ENCODE measurements at regions not wholly inside any gene's neighbourhood (a gene's known extent, or its start where the extent isn't known, plus 50 kb on each side); places are given as distances from the start of the nearest gene placed in this dataset.

DNA sequence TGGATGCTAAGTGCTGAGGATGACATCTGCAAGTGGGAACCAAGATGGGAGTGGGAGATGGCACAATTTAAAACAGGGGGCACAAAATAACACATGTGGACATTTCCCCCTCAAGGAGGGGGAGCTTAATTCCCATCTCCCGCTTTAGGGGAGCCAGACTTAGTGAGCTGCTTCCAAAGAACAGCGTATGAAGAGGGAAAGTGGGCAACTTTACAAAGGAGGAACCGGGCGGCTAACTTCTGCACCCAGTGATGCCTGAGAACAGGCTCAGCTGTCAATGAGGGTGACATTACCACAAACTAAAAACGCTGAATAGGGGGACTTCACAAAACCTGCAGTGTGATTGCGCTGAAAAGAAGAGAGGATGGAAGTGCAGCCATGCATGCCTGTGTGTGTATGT, 95.5 kb upstream of the NXT1 start:
- 58% methylated on average over 6 of the region's 6 CpGs for whole genome bisulfite sequencing (ENCODE audit: insufficient coverage, low coverage, low lambda C conversion rate, missing lambda C conversion rate)
- intact Hi-C loops (cut with DNase I), result loop anchor here in 1 of 2 donors (10.0 kb wide), 1 partner anchor 60 kb away; no protein-coding TSS in a partner anchor

DNA sequence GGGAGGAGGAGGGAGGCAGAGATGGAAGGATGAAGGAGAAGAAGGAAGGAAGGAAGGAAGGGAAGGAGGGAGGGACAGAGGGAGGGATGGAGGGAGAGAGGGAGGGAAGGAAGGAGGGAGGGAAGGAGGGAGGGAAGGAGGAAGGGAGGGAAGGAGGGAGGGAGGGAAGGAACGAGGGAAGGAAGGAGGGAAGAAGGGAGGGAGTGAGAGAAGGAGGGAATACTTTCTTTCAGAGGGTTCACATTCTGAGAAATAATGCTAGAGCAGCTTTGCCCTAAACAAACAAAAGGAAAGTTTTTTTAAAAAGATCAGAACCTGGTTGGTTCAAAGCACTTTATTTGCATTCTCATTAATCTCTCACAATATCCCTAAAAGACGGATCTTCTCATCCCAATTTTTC, 96.1 kb upstream of the NXT1 start:
- TF ChIP-seq, protein P1, sequence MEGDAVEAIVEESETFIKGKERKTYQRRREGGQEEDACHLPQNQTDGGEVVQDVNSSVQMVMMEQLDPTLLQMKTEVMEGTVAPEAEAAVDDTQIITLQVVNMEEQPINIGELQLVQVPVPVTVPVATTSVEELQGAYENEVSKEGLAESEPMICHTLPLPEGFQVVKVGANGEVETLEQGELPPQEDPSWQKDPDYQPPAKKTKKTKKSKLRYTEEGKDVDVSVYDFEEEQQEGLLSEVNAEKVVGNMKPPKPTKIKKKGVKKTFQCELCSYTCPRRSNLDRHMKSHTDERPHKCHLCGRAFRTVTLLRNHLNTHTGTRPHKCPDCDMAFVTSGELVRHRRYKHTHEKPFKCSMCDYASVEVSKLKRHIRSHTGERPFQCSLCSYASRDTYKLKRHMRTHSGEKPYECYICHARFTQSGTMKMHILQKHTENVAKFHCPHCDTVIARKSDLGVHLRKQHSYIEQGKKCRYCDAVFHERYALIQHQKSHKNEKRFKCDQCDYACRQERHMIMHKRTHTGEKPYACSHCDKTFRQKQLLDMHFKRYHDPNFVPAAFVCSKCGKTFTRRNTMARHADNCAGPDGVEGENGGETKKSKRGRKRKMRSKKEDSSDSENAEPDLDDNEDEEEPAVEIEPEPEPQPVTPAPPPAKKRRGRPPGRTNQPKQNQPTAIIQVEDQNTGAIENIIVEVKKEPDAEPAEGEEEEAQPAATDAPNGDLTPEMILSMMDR (IDR thresholded peaks at IDR 0.05), result no peak
- no peak for TF ChIP-seq POLR2A (IDR thresholded peaks at IDR 0.05)
- no peaks in the 10 kb centered on the region for H3K9me3 ChIP-seq
- H3K27ac ChIP-seq, result no peak overlapping the region
- intact Hi-C loops (cut with DNase I), result loop anchor here in 1 of 2 donors (10.0 kb wide), 1 partner anchor 60 kb away; no protein-coding TSS in a partner anchor
- H3K36me3 ChIP-seq, result no peaks in the 10 kb centered on the region
- DNase-seq (no peak), ATAC-seq (no peak)
- no peaks in the 10 kb centered on the region for H3K4me1 ChIP-seq
- H3K27me3 ChIP-seq, result no peaks in the 10 kb centered on the region
- no peak overlapping the region for H3K4me3 ChIP-seq
- 28% methylated on average over 2 of the region's 2 CpGs for WGBS (ENCODE audit: insufficient coverage, low coverage, low lambda C conversion rate, missing lambda C conversion rate)

More for the DNA sequence above, 95.5 kb upstream of the NXT1 start:
- ATAC-seq (no peak), DNase-seq (no peak)
- Histone ChIP-seq H3K9me3 (no peaks in the 10 kb centered on the region), H3K27me3 (no peaks in the 10 kb centered on the region), H3K4me3 (no peak overlapping the region), H3K27ac (no peak overlapping the region), H3K4me1 (no peaks in the 10 kb centered on the region), H3K36me3 (no peaks in the 10 kb centered on the region)
- no peak for TF ChIP-seq POLR2A (IDR thresholded peaks at IDR 0.05)
- TF ChIP-seq, protein P1 (IDR thresholded peaks at IDR 0.05), result no peak

DNA sequence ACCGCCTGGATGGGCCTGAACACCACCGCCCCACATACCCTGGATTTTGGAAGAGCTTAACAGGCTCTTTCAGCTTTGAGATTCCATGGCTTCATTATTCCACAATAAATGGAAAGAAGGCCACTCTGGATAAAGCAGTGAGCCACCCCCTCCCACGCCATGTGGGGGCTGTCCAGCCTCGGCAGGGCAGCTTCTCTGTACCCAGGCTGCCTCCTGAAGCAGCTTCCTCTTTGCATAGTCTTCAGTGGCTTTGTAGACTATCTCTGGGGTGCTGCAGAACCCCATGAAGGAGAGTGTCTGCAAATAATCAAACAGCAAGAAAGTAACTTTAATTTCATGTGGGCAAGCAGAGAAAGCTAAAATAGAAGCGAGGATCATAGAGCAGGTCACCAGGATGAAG, 96.6 kb upstream of the NXT1 start:
- no peaks in the 10 kb centered on the region for H3K4me1 ChIP-seq
- TF ChIP-seq, protein P1 (IDR thresholded peaks at IDR 0.05), result no peak
- no peak for TF ChIP-seq POLR2A (IDR thresholded peaks at IDR 0.05)
- DNase-seq, result no peak
- no peaks in the 10 kb centered on the region for H3K27me3 ChIP-seq
- H3K27ac ChIP-seq, result no peak overlapping the region
- no peaks in the 10 kb centered on the region for H3K36me3 ChIP-seq
- no peak overlapping the region for H3K4me3 ChIP-seq
- WGBS (ENCODE audit: insufficient coverage, low coverage, low lambda C conversion rate, missing lambda C conversion rate), result 37% methylated on average over 5 of the region's 5 CpGs
- ATAC-seq, result no peak
- H3K9me3 ChIP-seq, result no peaks in the 10 kb centered on the region
- intact Hi-C loops (cut with DNase I), result loop anchor here in 1 of 2 donors (10.0 kb wide), 1 partner anchor 61 kb away; no protein-coding TSS in a partner anchor

DNA sequence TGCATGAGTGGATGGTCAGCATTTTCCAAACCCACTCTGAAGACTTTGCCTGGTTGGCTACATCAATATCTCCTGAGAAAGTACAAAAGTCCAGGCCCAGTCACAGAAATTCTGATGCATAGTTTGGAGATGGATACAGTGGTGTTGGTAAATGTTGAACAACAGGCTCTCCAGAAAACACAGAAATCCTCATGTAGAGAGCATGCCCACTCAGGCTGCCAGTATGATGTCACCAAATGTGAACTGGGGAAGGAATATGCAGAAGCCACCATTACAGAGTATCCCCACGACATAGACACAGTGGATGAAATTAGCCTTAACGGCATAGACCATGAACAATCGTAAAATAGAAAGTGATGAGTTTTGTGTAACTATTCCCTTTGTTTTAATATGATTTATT, 97.1 kb upstream of the NXT1 start:
- Histone ChIP-seq H3K36me3 (no peaks in the 10 kb centered on the region), H3K4me3 (no peak overlapping the region), H3K27ac (no peak overlapping the region), H3K4me1 (no peaks in the 10 kb centered on the region), H3K27me3 (no peaks in the 10 kb centered on the region), H3K9me3 (no peaks in the 10 kb centered on the region)
- 68% methylated on average over 3 of the region's 3 CpGs for WGBS (ENCODE audit: insufficient coverage, low coverage, low lambda C conversion rate, missing lambda C conversion rate)
- intact Hi-C loops (cut with DNase I), result loop anchor here in 1 of 2 donors (10.0 kb wide), 1 partner anchor 61 kb away; no protein-coding TSS in a partner anchor
- DNase-seq, result no peak
- no peak for ATAC-seq
- TF ChIP-seq, protein P1 (IDR thresholded peaks at IDR 0.05), result no peak
- TF ChIP-seq POLR2A (IDR thresholded peaks at IDR 0.05), result no peak

DNA sequence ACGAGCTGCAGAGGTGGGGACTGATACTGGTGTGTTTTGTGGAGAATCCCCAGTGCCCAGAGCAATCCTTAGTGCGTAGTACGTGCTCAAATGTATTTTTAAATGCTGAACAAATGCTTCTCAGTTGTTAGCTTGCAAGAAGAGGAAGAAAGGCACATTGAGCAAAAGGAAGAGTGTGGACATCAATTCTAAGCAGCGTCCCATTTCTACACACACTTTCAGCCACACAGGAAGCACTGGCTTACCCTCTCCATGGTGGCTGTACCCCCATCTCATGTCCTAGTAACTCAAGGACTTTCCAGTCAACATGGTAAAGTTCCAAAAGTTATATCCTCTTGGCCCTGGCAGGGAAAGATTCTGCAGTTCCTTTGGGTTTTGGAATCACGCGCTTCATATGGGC, 98.8 kb upstream of the NXT1 start:
- intact Hi-C loops (cut with DNase I), result loop anchor here in 1 of 2 donors (10.0 kb wide), 1 partner anchor 63 kb away; no protein-coding TSS in a partner anchor
- H3K36me3 ChIP-seq, result no peaks in the 10 kb centered on the region
- H3K27ac ChIP-seq, result no peak overlapping the region

More for the DNA sequence above, 98.8 kb upstream of the NXT1 start:
- DNase-seq, result no peak
- no peak for ATAC-seq
- no peaks in the 10 kb centered on the region for H3K27me3 ChIP-seq
- no peak for TF ChIP-seq POLR2A (IDR thresholded peaks at IDR 0.05)
- TF ChIP-seq, protein P1 (IDR thresholded peaks at IDR 0.05), result no peak
- no peaks in the 10 kb centered on the region for H3K4me1 ChIP-seq
- no peaks in the 10 kb centered on the region for H3K9me3 ChIP-seq
- 30% methylated on average over 4 of the region's 6 CpGs for WGBS (ENCODE audit: insufficient coverage, low coverage, low lambda C conversion rate, missing lambda C conversion rate)
- H3K4me3 ChIP-seq, result no peak overlapping the region

All from right lobe of liver (tissue), 6 donors.